Brain microvascular endothelial cell (primary cell): ENCODE measurements at regions not wholly inside any gene's neighbourhood (a gene's known extent, or its start where the extent isn't known, plus 50 kb on each side); places are given as distances from the start of the nearest gene placed in this dataset.

Source experiments
- DNase-seq: peaks from one replicate; pipeline ENCODE4 v3.0.0-alpha.2; 2020
- H3K27ac ChIP-seq: fragments of 250-450 bp; sonication (Bioruptor Pico); 2 replicates; pipeline ENCODE4 v1.5.1; 2020; ENCODE audit warnings: mild to moderate bottlenecking, moderate library complexity
- H3K27me3 ChIP-seq: fragments of 250-450 bp; sonication (Bioruptor Pico); replicated peaks from 2 replicates; pipeline ENCODE4 v1.5.1; 2020; ENCODE audit warnings: mild to moderate bottlenecking
- H3K36me3 ChIP-seq: fragments of 250-450 bp; sonication (Bioruptor Pico); replicated peaks from 2 replicates; pipeline ENCODE4 v1.5.1; 2020; ENCODE audit warnings: mild to moderate bottlenecking
- H3K4me3 ChIP-seq: 2 replicates; pipeline ENCODE4 v1.5.1; 2011; ENCODE audit warnings: low read depth, mild to moderate bottlenecking, control low read depth, low read length, moderate library complexity
- CTCF ChIP-seq: IDR thresholded peaks from 2 replicates; pipeline ENCODE4 v1.5.1; 2011; ENCODE audit warnings: low read depth, mild to moderate bottlenecking, moderate library complexity, low read length, control low read depth, inconsistent platforms; ENCODE audit errors: missing control alignments
- in situ Hi-C: cut with HindIII; loops from 2 replicates; pipeline ENCODE4 v1.10.0; 2017; ENCODE audit warnings: low sequenced_read_pairs, low pct_ligation_motif_present

- no peak for TF ChIP-seq CTCF
- H3K36me3 ChIP-seq, result no peaks in the 10 kb centered on the region
- in situ Hi-C loops, result loop anchor here (25.0 kb wide), 1 partner anchor 132 kb away; the partner anchor contains the start of gene FOXD1
- no peaks in the 10 kb centered on the region for H3K27me3 ChIP-seq
- H3K27ac ChIP-seq, result no peak overlapping the region
- no peak overlapping the region for H3K4me3 ChIP-seq
- DNase-seq, result no peak
These were observed 132.4 kb downstream of the TMEM174 start for GRCh38 chr5:73305386-73305785.

- Histone ChIP-seq H3K27ac (no peak overlapping the region), H3K27me3 (no peaks in the 10 kb centered on the region), H3K4me3 (no peak overlapping the region), H3K36me3 (no peaks in the 10 kb centered on the region)
- DNase-seq, result no peak
- in situ Hi-C loops, result loop anchor here (25.0 kb wide), 1 partner anchor 133 kb away; the partner anchor contains the start of gene FOXD1
- no peak for TF ChIP-seq CTCF
These were observed 131.4 kb downstream of the TMEM174 start for GRCh38 chr5:73304381-73304780.

GRCh38 chr5:73303148-73304079 lies 130.4 kb downstream of the TMEM174 start:
- TF ChIP-seq CTCF, result peak; percentile 68
- Histone ChIP-seq H3K36me3 (no peaks in the 10 kb centered on the region), H3K4me3 (peak overlapping the region; percentile 49), H3K27ac (peak overlapping the region; percentile 21), H3K27me3 (no peaks in the 10 kb centered on the region)
- no peak for DNase-seq
- in situ Hi-C loops, result loop anchor here (25.0 kb wide), 1 partner anchor 134 kb away; the partner anchor contains the start of gene FOXD1

GRCh38 chr5:73302797-73303147 lies 129.8 kb downstream of the TMEM174 start:
- in situ Hi-C loops, result loop anchor here (25.0 kb wide), 1 partner anchor 135 kb away; the partner anchor contains the start of gene FOXD1
- H3K36me3 ChIP-seq, result no peaks in the 10 kb centered on the region
- H3K27ac ChIP-seq, result peak overlapping the region; percentile 21
- H3K4me3 ChIP-seq, result no peak overlapping the region
- DNase-seq, result peak; percentile 31
- H3K27me3 ChIP-seq, result no peaks in the 10 kb centered on the region
- no peak for TF ChIP-seq CTCF

- in situ Hi-C loops, result loop anchor here (25.0 kb wide), 1 partner anchor 136 kb away; the partner anchor contains the start of gene FOXD1
These were observed 128.4 kb downstream of the TMEM174 start for GRCh38 chr5:73301208-73301901.

More at GRCh38 chr5:73301208-73301901, 128.4 kb downstream of the TMEM174 start:
- no peak for TF ChIP-seq CTCF
- Histone ChIP-seq H3K36me3 (no peaks in the 10 kb centered on the region), H3K4me3 (no peak overlapping the region), H3K27me3 (no peaks in the 10 kb centered on the region), H3K27ac (no peak overlapping the region)
- no peak for DNase-seq
